HG02759 (cell line): ENCODE measurements at regions not wholly inside any gene's neighbourhood (a gene's known extent, or its start where the extent isn't known, plus 50 kb on each side); places are given as distances from the start of the nearest gene placed in this dataset.

ENCODE experiments used
- ATAC-seq: cut with Tn5 transposase; IDR thresholded peaks from one replicate; pipeline ENCODE4 v1.9.1; 2021; ENCODE audit warnings: mild to moderate bottlenecking, moderate library complexity; ENCODE audit not compliant: unreplicated experiment

GRCh38 chr1:94326329-94326728 is 88.9 kb upstream of the ARHGAP29 start:
- no peak for ATAC-seq

GRCh38 chr1:94325377-94326302 is 88.3 kb upstream of the ARHGAP29 start:
- no peak for ATAC-seq

- no peak for ATAC-seq
Measured at GRCh38 chr1:94324178-94324544, 86.8 kb upstream of the ARHGAP29 start.

GRCh38 chr1:94323311-94324177 is 86.2 kb upstream of the ARHGAP29 start:
- ATAC-seq = no peak

- no peak for ATAC-seq
Measured at GRCh38 chr1:94322696-94323095, 85.3 kb upstream of the ARHGAP29 start.

DNA sequence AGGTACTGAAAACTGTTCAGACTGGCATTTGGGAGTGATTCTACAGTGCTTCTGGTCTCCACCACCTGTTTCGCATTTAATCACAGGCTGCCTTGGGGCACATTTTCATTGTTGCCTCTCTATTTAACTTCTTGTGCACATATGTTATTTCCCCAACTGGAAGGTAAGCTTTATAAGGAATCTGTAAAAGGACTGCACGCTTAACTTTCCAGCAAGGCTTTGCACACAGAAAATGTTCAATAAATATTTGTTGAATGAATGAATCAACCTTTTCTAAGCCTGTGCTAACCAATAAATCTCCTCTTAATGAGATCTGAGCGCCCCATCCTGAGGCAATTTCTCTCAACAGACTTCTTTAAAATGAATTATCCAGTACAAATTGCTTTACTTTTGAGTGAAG is 84.3 kb upstream of the ARHGAP29 start:
- ATAC-seq = no peak

DNA sequence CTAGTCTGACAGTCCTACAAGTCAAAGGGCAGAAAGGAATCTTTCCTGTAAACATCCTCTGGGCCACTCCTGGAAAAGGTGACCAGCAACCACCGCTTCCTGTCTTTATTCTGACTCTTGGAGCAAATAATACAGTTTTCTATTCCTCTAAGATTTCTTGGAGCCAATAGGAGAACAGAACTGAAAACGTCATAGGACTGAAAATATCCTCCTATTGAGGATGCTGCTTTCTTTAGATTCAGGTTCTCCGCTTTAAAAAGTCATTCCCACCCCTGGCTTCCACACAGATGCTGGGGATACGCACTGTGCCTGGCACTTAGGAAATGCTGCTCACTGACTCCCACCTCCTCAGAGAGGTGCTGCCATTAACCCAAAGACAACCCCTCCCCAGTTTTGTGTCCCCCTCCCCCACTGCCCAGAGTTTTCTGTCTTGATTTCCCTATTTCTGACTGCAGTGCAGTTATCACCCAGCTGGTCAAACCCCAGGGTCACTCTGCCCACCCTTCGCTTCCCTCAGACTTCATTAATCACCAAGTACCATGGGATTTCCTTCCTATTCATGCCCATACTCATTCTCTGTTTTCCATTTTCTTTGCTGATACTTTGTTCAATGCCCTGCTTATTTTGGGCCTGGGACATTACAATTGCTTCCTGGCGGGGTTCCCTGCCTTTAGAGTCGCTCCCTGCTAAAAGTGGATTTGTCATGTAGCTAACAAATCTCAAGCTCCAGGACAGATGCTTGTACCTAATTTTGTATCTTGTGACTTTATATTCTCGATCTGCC is 82.1 kb upstream of the ARHGAP29 start:
- ATAC-seq = no peak

DNA sequence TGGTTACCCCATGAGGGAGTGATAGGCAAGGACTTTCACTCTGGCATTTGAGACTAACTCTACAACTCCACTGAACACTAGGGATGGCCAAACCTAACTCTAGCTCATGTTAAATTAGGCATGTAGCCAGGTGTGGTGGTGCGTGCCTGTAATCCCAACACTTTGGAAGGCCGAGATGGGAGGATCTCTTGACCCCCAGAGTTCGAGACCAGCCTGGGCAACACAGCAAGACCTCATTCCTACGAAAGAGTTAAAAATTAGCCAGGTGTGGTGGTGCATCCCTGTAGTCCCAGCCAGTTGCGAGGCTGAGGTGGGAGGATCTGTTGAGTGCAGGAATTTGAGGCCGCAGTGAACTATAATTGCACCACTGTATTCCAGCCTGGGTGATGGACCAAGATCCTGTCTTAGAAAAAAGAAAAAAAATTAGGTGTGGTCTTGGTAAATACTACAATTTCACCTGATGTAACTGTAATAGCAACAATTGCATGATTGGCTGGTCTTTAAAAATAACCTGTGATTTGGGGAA is 81.2 kb upstream of the ARHGAP29 start:
- ATAC-seq = no peak

DNA sequence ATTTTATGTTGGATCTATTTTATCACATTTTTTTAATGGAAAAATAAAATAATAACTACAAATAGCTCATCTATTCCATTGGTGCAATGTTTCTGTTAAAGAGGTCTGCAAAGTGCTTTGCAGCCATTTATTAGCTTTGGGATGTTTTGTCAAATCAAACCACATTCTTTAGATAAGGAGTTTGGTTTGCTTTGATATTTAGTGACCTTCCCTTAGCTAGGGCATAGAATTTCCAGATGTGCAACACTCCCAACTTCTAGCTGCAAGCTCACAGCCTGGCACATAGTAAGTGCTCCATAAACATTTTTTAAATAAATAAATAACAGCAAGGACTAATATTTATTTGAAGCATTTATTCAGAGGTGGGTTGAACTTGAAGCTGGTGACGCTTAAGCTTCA is 80.4 kb upstream of the ARHGAP29 start:
- no peak for ATAC-seq

DNA sequence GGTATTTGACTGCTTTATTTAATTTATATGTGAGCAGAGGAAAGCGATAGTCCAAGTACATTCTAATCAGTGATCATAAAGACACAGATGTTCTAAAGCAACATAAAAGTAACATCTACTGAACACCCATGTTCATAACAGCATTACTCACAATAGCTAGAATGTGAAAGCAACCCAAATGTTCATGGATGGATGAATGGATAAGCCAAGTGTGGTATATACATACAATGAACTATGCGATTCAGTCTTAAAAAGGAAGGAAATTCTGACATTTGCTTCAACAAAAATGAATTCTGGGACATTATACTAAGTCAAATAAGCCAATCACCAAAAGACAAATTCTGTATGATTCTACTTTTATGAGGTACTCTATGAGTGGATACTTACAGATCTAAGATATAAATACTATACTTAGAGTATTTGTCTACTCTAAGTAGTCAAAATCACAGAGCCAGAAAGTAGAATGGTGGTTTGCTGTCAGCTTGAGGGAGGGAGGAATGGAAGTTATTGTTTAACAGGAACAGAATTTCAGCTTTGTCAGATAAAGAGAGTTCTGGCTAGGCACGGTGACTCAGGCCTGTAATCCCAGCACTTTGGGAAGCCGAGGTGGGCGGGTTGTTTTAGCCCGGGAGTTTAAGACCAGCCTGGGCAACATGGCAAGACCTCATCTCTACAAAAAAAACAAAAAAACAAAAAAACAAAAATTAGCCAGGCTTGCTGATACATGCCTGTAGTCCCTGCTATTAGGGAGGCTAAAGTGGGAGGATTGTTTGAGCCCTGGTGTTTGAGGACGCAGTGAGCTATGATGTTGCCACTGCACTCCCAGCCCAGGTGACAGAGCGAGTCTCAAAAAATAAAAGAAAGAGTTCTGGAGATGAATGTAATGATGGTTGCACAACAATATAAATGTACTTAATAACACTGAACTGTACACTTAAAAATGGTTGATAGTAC is 79.7 kb upstream of the ARHGAP29 start:
- no peak for ATAC-seq

DNA sequence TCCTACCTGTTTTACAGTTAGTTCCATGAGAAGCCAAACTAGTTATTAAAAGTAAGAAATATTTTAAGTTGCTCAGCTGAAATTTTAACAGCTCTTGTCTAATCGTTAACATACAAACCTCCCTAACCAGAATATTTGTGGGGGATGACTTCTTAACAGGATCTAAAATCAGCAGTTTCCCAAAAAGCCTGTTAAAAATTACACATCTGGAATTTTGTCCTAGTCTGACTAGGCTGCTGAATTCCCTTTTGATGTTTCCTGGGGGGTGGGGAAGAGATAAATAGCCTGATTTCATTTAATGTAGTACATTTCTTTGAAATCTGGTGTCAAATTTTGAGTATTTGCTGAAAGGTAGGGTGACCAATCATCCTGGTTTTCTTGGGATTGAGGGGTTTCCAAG is 78.8 kb upstream of the ARHGAP29 start:
- ATAC-seq = no peak

DNA sequence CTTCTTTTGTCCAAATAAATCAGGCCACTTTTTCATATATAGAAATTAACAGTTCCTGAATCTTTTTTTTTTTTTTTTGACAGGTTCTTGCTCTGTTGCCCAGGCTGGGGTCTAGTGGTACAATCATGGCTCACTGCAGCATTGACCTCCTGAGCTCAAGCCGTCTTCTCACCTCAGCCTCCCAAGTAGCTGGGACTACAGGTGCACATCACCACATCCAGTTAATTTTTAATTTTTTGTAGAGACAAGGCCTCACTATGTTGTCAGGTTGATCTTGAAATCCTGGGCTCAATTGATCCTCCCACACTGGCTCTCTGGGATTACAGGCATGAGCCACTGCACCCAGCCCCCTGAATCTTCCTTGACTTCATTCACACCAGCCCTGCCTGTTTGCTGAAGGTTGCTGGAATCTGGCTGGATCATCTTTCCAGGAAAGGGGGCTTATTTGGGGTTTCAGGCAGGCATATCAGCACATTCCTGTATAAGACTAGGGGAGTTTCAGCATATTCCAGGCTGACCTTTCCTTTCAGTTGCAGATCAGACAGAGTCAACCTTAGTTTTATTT is 78.2 kb upstream of the ARHGAP29 start:
- ATAC-seq = no peak

DNA sequence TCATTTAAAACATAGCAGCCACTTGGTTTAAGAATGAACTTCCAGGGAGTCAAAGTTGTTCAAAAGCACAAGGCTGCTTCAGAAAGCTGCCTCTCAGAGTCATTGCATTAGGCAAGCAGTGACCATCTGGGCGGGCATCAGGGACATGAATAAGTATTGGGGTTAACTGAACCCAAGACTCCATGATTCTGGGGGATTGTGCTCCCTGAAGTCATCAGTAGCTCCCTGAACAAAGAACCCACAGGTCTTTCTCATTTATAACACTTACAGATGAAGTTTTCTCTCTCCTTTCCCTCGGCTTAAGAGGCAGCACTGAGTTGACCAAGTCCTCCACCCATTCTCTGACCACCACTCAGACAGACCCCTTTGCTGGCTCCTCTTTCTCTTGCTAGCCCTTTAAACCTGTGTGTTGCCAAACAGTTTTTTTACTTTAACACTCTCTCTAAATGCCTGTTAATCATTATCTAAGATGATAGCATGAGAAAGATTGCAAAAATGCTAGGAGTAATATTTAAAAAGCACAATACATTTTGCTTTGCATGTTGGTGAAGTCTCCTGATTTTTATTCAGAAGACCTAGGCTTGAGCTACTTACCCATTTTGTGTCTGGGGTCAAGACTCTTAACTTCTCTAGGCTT is 77.0 kb upstream of the ARHGAP29 start:
- no peak for ATAC-seq

DNA sequence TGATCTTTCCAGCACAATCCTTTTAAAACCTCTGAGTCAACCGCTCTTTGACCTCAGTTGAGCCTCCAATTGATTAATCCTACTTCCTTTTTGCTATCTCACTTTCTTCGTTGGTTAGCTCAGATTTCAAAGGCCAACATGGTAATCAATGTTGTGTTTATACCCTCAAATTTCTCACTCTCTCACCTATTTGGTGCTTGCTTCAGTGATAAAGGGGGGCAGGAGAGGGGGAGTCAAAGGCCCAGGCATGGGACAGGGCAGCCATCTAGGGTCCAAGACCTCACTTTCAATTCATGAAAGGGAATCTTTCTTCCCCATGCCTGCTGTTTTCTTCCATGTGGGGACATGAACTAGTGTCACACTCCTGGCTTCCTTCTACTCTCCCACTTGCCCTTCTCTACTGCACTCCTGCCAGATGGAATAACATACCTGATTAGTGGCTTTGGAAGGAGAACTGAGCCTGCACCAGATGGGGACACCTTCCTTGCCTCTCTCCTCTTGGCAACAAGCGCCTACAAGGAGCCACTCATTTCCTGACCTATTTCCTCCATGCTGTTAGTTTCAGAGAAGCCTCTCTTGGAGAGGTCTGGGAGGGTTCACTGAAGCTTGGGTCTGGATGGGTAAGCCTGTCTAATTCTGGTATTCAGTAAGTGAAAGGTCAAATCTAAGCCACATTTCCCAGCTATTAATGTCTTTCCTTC is 73.3 kb upstream of the ARHGAP29 start:
- no peak for ATAC-seq

- ATAC-seq = no peak
Measured at GRCh38 chr1:94309829-94310569, 72.6 kb upstream of the ARHGAP29 start.

DNA sequence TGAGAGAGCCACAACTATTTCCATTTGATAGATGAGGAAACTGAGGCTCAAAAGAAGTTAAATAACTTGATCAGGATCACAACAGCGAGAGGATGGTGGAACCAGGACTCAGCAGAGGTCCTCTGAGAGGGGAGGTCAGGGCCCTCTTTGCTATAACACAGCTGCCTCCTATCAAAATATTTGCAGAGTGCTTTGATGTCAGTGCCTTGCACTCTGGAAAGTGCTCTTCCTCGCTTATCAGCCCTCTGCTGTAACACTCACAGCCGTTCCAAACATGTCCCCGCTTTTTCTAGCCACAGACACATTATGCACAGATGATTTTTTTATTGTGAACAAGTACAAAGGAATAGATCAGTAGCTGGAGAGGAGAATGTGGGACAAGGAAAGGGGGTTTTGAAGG is 71.8 kb upstream of the ARHGAP29 start:
- no peak for ATAC-seq

GRCh38 chr1:94306521-94306920 is 69.1 kb upstream of the ARHGAP29 start:
- ATAC-seq = no peak

DNA sequence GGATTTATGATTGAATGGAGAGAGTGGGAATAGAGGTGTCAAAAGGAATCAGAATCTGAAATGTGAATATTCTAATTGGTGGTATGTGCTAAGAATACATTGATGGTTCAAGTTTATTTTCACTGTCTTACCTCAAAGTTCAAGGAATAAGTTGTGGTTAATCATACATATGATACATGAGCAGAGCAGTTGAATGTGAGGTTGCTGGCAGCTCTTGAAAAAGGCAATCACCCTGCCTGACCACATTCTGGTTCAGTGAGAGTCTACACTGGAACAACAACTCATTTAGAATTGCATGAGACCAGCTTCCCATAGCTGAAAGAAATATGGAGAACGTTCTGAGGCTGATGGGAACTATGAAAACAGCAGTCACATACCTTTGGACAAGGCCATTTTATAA is 68.3 kb upstream of the ARHGAP29 start:
- no peak for ATAC-seq
